Mononuclear cell (primary cell): ENCODE measurements at regions not wholly inside any gene's neighbourhood (a gene's known extent, or its start where the extent isn't known, plus 50 kb on each side); places are given as distances from the start of the nearest gene placed in this dataset.

Source experiments
- H3K27me3 ChIP-seq: 2 replicates; pipeline ENCODE4 v1.6.0; 2011; ENCODE audit warnings: low read length, control low read depth; ENCODE audit not compliant: insufficient read depth
- H3K4me1 ChIP-seq: 2 replicates; pipeline ENCODE4 v1.5.1; 2011; ENCODE audit warnings: mild to moderate bottlenecking, low read length, control low read depth; ENCODE audit not compliant: insufficient read depth
- H3K4me3 ChIP-seq: 2 replicates; pipeline ENCODE4 v1.5.1; 2011; ENCODE audit warnings: mild to moderate bottlenecking, low read length, moderate library complexity
- H3K9me3 ChIP-seq: 2 replicates; pipeline ENCODE4 v1.5.1; 2011; ENCODE audit warnings: low read depth, mild to moderate bottlenecking, control low read depth, low read length

DNA sequence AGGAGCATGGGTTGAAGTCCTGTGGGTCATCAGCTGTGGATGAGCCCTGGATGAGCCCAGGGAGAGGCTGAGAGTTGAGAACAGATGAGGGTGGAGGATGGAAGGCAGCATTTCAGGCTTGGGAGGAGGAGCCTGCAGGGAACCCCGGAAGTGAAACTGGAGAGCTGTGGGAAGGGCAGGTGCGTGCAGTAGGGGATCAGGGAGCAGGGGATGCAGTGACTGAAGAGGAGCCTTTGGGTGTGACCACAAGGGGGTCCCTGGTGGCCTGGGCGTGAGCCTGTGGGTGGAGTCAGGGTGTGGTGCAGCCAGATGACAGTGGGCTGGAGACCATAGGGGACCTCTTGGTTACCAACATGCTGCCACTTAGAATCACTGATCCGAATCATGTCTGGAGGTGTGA is 115.5 kb downstream of the PAPOLA start:
- Histone ChIP-seq H3K9me3 (no peaks in the 10 kb centered on the region), H3K27me3 (no peaks in the 10 kb centered on the region), H3K4me3 (no peak overlapping the region), H3K4me1 (no peaks in the 10 kb centered on the region)

DNA sequence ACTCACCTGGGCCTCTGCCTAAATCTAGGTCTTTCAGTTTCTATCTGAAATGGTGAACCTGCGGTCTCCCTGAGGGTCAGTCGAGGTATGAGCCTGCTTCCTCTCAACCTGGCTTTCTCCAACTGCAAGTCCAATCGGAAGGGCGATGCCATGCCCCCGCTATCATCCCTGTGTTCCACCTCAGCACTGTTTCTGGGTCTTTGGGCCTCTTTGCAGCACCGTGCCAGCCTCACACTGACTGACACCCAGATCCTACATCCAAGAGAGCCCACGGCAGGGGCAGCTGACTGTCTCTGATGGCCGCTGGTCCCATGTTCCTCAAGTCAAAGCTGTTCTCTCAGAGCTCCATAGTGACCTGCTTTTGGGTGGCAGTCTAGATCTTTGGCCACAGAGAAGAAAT is 120.7 kb downstream of the PAPOLA start:
- no peak overlapping the region for H3K4me3 ChIP-seq
- H3K4me1 ChIP-seq: no peaks in the 10 kb centered on the region
- no peaks in the 10 kb centered on the region for H3K9me3 ChIP-seq
- H3K27me3 ChIP-seq: no peaks in the 10 kb centered on the region

DNA sequence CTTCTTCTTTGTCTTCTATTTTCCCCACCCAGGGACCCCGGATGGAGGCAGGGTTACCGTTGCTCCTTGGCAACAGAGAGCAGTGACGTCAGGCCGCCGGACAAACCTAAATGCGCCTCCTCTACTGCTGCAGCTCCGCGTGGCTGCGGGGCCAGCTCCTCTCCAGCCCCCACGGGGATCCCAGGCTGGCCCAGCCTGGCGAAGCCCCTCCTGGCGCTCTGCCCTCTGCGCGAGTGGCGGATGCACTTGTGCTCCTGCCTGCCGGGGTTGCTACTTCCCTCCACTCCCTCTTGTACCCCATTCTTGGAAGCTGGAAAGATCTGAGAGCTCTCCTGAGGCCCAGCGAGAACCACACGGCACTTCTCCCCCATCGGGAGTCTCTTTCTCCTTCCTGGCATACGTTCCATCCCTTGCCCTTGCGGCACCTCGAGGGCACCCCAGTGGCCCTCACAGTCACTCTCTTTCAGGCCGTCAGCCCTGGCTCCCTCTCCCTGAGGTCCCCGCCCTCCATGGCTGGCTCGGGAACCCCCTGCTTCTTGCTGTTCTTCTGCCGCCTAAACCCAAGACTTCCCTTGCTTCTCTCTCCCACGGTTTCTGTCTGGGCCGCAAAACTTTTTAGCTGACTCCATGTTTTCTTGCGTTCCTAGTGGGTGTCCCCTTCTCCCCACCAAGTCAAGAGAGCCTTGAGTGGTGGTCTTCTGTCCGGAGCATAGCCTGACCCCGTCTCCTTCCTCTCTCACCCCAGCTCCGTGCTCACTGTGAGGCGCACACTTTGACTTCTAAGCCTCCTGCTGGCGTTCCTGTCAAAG is 121.7 kb downstream of the PAPOLA start:
- no peaks in the 10 kb centered on the region for H3K4me1 ChIP-seq
- H3K4me3 ChIP-seq: no peak overlapping the region
- H3K9me3 ChIP-seq: no peaks in the 10 kb centered on the region
- no peaks in the 10 kb centered on the region for H3K27me3 ChIP-seq

DNA sequence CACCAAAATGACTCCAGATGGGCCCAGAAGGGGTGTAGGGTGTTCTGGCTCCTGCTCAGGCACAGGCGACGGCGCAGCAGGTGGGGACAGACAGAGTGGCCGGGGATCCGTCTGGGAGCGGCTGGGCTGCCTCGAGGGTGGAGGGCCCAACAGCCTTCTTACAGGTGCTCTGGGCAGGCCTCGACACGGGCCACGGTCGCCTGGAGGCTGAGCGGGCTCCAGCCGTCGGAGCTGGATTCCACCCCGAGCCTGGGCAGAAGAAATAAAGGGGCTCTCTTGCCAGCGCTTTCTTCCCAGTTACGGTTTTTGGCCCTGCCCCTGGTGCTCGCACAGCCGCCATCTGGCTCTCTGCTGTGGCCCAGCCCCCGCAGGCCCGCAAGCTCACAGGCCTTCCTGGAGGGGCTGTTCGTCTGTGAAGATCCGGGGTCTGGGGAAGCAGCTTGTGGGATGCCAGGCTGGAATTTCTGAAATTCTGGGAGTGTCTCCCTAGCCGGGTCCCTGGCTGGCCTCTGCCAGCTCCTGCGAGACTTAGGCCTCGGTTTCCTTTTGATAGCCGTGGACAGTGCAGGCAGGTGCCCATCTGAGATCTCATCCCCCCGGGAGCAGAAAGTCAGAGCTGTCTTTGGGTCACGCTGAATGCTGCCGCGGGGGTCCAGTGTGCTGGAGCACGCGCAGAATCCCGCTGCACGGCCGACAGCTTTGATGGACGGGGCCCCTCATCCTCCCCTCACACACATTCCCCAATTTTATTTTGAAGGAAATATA is 122.7 kb downstream of the PAPOLA start:
- no peak overlapping the region for H3K4me3 ChIP-seq
- H3K4me1 ChIP-seq: no peaks in the 10 kb centered on the region
- no peaks in the 10 kb centered on the region for H3K27me3 ChIP-seq
- H3K9me3 ChIP-seq: no peaks in the 10 kb centered on the region

DNA sequence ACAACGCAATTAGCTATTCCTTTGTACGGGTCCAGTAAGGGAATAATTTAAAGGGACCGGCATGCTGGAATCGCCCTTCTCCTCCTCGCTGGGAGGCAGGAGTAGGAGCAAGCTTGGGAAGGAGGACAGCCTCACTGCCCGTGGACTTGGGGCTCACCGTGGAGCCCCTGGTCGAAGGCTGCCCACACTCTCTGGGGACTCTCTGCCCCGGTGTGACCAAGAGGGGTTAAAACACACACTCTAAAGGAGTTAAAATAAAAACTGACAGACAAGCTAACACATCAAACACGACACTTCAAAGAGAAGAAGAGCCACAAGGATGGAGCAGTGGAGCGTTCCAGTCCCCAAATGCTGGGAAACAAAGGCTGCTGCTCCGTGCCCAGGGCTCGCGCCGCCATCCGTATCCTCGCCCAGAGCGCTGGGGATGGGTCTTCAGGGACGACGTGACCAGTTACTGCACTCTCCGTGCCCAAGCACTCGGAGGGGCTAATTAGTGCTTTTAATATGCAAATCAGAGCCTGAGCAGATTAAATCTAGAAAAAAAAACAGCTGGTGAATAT is 123.3 kb downstream of the PAPOLA start:
- H3K9me3 ChIP-seq: no peaks in the 10 kb centered on the region
- H3K4me1 ChIP-seq: no peaks in the 10 kb centered on the region
- H3K4me3 ChIP-seq: no peak overlapping the region
- H3K27me3 ChIP-seq: no peaks in the 10 kb centered on the region

DNA sequence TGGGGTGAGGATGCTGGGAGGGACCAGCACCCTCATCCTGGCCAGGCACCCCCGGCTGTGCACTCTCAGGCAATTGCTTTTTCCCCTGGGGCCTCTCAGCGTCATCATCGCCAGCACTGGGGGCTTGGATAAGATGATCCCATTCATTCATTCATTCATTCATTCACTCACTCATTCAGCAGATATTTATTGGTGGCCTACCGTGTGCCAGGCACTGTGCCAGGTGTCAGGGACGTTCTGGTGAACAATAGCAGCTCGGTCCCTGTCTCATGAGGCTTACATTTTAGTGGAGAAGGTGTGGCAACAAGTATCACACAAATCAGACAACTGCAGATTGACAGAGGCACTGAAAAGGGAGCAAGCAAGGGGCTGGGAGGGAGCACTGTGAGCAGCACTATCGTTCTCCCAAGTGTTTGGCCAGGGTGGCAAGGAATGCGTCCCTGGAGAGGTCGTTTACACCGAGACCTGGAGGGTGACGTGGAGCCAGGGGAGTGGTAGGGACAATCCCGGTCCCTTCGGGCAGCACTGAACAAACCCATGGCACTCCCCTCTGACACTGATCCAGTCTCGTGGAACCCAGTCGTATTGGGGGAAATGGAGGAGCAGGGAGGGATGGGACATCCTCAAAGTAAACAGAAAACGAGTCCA is 124.1 kb downstream of the PAPOLA start:
- Histone ChIP-seq H3K27me3 (no peaks in the 10 kb centered on the region), H3K4me1 (no peaks in the 10 kb centered on the region), H3K9me3 (no peaks in the 10 kb centered on the region), H3K4me3 (no peak overlapping the region)

DNA sequence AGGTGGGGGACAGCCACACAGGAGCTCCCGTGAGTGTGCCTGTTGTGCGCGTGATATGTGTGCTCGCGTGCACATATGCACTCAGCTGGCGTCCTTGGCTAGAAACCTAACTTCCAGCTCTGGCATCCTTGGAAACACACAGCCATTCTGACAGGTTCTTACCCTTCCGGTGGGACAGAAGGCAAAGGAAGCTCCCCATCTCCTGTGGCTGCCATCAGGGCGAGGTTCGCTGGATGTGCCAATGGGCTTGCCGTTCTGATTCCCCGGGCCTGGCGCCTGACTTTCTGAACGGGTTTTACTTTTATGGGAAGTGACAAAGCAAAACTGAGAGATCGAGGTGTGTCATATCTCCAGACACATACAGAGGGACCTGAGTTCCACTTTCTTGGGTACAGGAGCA is 124.7 kb downstream of the PAPOLA start:
- Histone ChIP-seq H3K9me3 (no peaks in the 10 kb centered on the region), H3K27me3 (no peaks in the 10 kb centered on the region), H3K4me3 (no peak overlapping the region)

DNA sequence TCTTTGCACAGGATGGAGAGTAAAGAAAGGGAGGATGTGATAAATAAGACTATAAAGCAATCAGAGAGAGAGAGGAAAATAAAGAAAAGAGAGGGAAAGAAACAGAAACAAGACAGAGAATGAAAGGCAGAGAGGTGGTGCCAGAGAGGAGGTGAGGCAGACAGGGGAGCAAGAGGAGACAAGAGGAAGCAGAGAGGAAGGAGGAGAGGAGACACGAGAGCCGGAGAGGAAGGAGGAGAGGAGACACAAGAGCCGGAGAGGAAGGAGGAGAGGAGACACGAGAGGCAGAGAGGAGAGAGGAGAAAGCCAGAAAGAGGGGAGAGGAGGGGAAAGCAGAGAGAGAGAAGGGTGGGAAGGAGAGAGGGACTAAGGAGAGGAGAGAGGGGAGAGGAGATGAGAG is 125.2 kb downstream of the PAPOLA start:
- Histone ChIP-seq H3K4me1 (no peaks in the 10 kb centered on the region), H3K9me3 (no peaks in the 10 kb centered on the region), H3K27me3 (no peaks in the 10 kb centered on the region), H3K4me3 (no peak overlapping the region)

More for the DNA sequence above, 124.7 kb downstream of the PAPOLA start:
- H3K4me1 ChIP-seq: no peaks in the 10 kb centered on the region

DNA sequence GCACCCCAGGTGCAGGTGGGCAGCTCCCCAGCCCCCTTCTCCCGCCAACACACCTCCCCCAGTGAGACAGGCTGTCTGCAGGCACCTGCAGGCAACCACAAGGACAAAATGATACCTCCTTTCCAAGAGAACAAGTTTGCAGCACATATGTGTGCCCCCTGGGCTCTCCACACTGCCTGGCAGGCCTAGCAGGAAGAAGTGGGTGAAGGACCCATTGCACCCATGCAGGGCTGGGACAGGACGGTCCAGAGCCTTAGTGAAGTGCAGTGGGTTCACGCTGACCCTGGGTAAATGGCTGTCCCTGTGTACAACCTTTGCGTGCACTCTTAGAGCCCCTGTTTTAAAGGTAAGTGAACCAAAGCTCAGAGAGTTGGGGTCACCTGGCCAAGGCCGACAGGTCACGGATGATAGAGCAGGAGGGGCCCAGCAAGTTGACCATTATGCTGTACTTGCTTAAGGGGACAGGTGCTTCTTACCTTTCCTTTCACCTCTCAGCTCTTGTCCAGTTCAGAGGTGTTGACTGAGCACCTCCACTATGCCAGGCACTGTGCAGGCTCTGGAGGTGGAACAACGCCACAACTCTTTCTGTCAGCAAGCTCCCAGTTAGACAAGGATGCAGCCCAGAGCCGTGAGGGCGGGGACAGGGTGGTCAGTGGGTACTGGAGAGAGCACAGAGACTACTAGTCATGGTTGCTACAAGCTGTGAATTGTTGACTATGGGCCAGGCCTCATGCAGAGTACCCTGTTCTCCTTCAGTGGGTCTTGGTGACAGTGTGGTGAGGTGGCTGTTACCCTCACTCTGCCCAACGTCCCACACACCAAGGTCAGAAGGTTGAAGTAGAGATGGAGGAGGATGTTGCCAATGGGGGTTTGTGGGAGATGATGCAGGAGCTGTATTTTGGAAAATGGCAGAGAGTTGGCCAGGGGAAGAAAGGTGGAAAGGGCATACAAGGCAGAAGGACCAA is 125.9 kb downstream of the PAPOLA start:
- Histone ChIP-seq H3K4me3 (no peak overlapping the region), H3K4me1 (no peaks in the 10 kb centered on the region), H3K9me3 (no peaks in the 10 kb centered on the region), H3K27me3 (no peaks in the 10 kb centered on the region)

DNA sequence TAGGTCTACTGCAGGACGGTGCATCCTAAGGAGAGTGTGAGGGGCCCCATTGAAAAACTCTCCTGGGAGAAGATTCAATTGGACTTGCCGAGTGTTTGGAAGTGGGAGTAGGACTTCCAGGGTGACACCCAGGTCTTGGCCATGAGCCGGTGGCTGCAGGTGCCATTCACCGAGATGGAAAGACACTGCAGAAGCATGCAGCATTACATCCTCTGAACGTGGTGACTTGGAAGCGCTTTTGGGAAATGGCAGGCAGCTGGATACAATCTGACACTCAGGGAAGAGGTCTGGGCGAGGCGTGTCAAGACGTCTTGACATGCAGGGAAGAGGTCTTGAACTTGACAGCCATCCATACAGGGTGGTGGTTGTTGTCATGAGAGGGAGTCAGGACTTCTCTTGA is 126.9 kb downstream of the PAPOLA start:
- Histone ChIP-seq H3K4me1 (no peaks in the 10 kb centered on the region), H3K27me3 (no peaks in the 10 kb centered on the region), H3K9me3 (no peaks in the 10 kb centered on the region), H3K4me3 (no peak overlapping the region)

DNA sequence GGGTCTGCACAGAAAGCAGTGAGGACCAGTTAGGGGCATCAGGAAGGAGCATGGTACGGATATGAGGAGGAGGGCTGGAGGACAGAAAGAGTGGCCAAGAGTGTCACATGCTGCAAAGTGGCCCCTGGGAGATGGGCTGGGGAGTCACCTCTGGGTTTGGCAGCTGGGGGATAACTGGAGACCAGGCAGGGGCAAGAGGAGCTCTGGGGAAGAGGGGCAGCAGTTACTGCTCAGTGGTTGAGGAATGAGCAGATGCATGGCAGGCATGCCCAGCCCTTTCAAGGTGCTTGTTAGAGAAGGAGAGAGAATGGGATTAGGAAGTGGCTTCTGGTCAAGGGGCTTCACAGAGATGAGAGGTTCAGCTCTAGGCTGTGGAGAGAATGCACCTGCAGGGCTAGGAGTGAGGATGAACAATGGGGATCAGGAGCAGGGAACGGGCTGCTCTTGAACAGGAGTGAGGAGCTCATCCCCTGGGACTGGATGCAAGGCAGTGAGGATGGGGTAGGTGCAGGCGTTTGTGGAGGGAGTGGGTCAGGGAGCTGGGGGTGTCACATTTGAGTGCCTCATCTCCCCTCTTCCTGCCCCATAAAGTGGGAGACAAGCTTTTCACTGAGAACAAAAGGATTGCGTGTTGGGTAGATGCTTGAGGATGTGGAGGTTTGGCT is 127.5 kb downstream of the PAPOLA start:
- no peaks in the 10 kb centered on the region for H3K27me3 ChIP-seq
- H3K9me3 ChIP-seq: no peaks in the 10 kb centered on the region
- no peaks in the 10 kb centered on the region for H3K4me1 ChIP-seq
- H3K4me3 ChIP-seq: no peak overlapping the region

DNA sequence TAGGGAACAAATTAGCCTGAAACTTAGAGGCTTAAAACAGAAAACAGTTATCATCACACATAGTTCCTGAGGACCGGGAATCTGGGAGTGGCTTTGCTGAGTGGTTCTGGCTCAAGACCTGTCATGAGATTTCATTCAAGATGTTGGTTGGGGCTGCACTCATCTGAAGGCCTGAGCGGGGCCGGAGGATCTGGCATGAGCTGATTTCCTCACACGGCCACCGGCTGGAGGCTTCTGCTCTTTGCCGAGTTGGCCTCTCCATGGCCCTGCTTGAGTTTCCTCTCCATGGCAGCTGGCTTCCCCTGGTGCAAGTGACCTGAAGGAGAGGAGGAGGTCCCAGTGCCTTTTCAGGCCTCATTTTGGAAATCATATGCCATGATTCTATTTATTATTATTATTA is 128.1 kb downstream of the PAPOLA start:
- H3K4me1 ChIP-seq: no peaks in the 10 kb centered on the region
- no peak overlapping the region for H3K4me3 ChIP-seq
- no peaks in the 10 kb centered on the region for H3K27me3 ChIP-seq
- no peaks in the 10 kb centered on the region for H3K9me3 ChIP-seq

DNA sequence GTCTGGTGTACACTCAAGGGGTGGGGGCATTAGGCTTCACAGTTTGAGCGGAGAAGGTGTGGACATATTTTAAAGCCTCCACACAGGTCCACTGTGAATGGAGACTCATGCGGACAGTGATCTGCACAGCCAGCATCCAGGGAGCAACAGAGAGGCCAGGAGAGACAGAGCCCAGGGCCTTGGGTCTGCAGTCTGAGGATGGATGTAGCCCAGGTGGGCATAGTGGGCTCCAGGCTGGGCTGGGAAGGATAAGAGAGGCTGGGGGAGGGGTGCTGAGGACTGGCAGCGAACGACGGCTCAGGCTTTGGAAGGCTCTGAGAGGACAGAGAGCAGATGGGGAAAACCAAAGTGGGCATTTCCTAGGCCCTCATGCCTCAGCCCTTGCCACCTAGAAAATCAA is 128.8 kb downstream of the PAPOLA start:
- Histone ChIP-seq H3K9me3 (no peaks in the 10 kb centered on the region), H3K27me3 (no peaks in the 10 kb centered on the region), H3K4me1 (no peaks in the 10 kb centered on the region), H3K4me3 (no peak overlapping the region)
